ENCODE measurements at regions not wholly inside any gene's neighbourhood (a gene's known extent, or its start where the extent isn't known, plus 50 kb on each side); places are given as distances from the start of the nearest gene placed in this dataset.

- in situ Hi-C loops (cut with HindIII; ENCODE audit: low sequenced_read_pairs): no loop called here
These were observed 174.9 kb downstream of the QDPR start for GRCh38 chr4:17336986-17337385.

GRCh38 chr4:17336524-17336961 lies 175.3 kb downstream of the QDPR start:
- in situ Hi-C loops (cut with HindIII; ENCODE audit: low sequenced_read_pairs): no loop called here

GRCh38 chr4:17336069-17336468 lies 175.8 kb downstream of the QDPR start:
- in situ Hi-C loops (cut with HindIII; ENCODE audit: low sequenced_read_pairs): no loop called here

- in situ Hi-C loops (cut with HindIII; ENCODE audit: low sequenced_read_pairs): no loop called here
These were observed 176.5 kb downstream of the QDPR start for GRCh38 chr4:17335371-17335770.

GRCh38 chr4:17332478-17332877 lies 179.4 kb downstream of the QDPR start:
- in situ Hi-C loops (cut with HindIII; ENCODE audit: low sequenced_read_pairs): no loop called here

- in situ Hi-C loops (cut with HindIII; ENCODE audit: low sequenced_read_pairs): no loop called here
These were observed 182.8 kb downstream of the QDPR start for GRCh38 chr4:17329046-17329445.

GRCh38 chr4:17328141-17328815 lies 183.6 kb downstream of the QDPR start:
- in situ Hi-C loops (cut with HindIII; ENCODE audit: low sequenced_read_pairs): no loop called here

GRCh38 chr4:17327591-17327990 lies 184.3 kb downstream of the QDPR start:
- in situ Hi-C loops (cut with HindIII; ENCODE audit: low sequenced_read_pairs): no loop called here

- in situ Hi-C loops (cut with HindIII; ENCODE audit: low sequenced_read_pairs): no loop called here
These were observed 185.1 kb downstream of the QDPR start for GRCh38 chr4:17326756-17327155.

- in situ Hi-C loops (cut with HindIII; ENCODE audit: low sequenced_read_pairs): no loop called here
These were observed 186.8 kb downstream of the QDPR start for GRCh38 chr4:17325098-17325497.

GRCh38 chr4:17324386-17324830 lies 187.5 kb downstream of the QDPR start:
- in situ Hi-C loops (cut with HindIII; ENCODE audit: low sequenced_read_pairs): no loop called here

- in situ Hi-C loops (cut with HindIII; ENCODE audit: low sequenced_read_pairs): no loop called here
These were observed 188.1 kb downstream of the QDPR start for GRCh38 chr4:17323554-17324385.

- in situ Hi-C loops (cut with HindIII; ENCODE audit: low sequenced_read_pairs): no loop called here
These were observed 189.4 kb downstream of the QDPR start for GRCh38 chr4:17322514-17322913.

GRCh38 chr4:17320046-17320445 lies 191.8 kb downstream of the QDPR start:
- in situ Hi-C loops (cut with HindIII; ENCODE audit: low sequenced_read_pairs): no loop called here

- in situ Hi-C loops (cut with HindIII; ENCODE audit: low sequenced_read_pairs): no loop called here
These were observed 194.4 kb downstream of the QDPR start for GRCh38 chr4:17317526-17317925.

- in situ Hi-C loops (cut with HindIII; ENCODE audit: low sequenced_read_pairs): no loop called here
These were observed 195.3 kb downstream of the QDPR start for GRCh38 chr4:17316566-17316965.

- in situ Hi-C loops (cut with HindIII; ENCODE audit: low sequenced_read_pairs): no loop called here
These were observed 196.4 kb downstream of the QDPR start for GRCh38 chr4:17315459-17315858.

- in situ Hi-C loops (cut with HindIII; ENCODE audit: low sequenced_read_pairs): no loop called here
These were observed 198.7 kb downstream of the QDPR start for GRCh38 chr4:17313194-17313593.

GRCh38 chr4:17310269-17310652 lies 201.6 kb downstream of the QDPR start:
- in situ Hi-C loops (cut with HindIII; ENCODE audit: low sequenced_read_pairs): no loop called here

GRCh38 chr4:17309567-17310268 lies 202.2 kb downstream of the QDPR start:
- in situ Hi-C loops (cut with HindIII; ENCODE audit: low sequenced_read_pairs): no loop called here

GRCh38 chr4:17301869-17302268 lies 210.0 kb downstream of the QDPR start:
- in situ Hi-C loops (cut with HindIII; ENCODE audit: low sequenced_read_pairs): no loop called here

GRCh38 chr4:17301266-17301665 lies 210.6 kb downstream of the QDPR start:
- in situ Hi-C loops (cut with HindIII; ENCODE audit: low sequenced_read_pairs): no loop called here

Measured in endothelial cell of hepatic sinusoid (primary cell).